ENCODE measurements at regions not wholly inside any gene's neighbourhood (a gene's known extent, or its start where the extent isn't known, plus 50 kb on each side); places are given as distances from the start of the nearest gene placed in this dataset.
"Not testable (repeated sequence)": the region's sequence is repeated elsewhere in the genome, so short reads cannot be mapped to it uniquely, and the experiment has no call there.

DNA sequence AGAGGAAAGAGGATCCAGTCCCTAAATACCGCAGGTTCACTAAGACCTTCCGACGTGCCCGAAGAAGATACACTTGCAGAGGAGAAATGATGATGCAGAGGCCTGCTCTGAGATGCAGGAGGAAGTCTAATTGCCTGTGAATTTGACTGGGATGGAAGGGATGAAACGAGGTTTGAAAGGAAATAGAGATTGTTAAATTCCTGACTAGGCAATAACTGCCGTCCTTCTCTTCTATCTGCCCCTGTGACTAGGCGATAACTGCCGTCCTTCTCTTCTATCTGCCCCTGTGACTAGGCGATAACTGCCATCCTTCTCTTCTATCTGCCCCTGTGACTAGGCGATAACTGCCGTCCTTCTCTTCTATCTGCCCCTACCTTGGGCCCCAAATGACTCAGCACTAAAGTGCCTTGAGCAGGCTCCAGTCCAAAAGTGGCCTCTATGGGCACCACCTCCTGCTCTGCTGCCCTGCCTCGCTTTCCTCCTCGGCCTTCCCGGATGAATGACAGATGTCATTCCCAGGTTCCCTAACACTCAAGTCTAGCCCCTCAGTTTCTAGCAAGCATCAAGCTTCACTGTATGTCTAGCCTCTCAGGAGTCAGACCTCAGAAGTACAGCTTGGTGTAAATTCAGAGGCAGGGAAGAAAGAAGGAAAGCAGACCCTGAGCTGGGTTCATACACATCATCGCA lies 189.1 kb downstream of the FOXD4L6 start:
- DNase-seq (ENCODE audit: extremely low read depth in 1 of 2, low read depth in 1 of 2), result not testable (repeated sequence)

DNA sequence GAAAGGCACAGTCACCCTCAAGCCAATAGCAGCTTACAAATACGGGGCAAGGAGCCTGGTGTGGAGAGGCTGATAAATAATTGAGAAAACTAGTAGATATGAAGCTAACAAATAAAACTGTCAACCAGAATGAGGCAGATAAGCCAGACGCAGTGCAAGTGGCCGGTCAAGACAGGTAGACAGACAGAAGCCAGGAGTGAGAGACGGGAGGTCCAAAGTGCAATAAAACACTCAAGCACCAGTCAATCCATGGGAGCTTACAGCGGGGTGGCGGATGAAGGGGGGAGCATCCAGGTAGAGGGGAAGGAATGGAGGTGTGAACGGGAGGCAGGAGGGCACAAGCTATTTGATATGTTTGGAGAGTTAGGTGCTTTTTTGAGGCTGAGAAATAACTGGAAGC lies 193.1 kb downstream of the FOXD4L6 start:
- DNase-seq (ENCODE audit: extremely low read depth in 1 of 2, low read depth in 1 of 2), result no peak

DNA sequence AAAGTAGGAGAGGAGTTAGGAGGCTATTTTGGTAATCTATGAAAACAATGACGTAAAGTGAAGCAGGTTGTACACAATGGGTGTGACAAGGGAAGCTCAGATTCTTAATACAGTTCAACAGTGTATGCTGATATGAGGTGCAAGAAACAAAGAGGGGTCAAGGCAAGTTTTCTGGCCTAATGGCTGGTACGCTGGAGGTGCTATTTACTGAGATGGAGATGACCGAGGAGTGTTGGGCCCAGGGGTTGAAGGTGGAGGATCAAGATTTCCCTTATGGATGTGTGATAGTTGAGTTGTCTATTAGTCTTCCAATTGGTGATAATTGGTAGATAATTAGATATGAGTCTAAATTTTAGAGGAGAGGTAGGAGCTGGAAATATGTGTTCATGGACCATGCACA lies 194.0 kb downstream of the FOXD4L6 start:
- not testable (repeated sequence) for DNase-seq (ENCODE audit: extremely low read depth in 1 of 2, low read depth in 1 of 2)

DNA sequence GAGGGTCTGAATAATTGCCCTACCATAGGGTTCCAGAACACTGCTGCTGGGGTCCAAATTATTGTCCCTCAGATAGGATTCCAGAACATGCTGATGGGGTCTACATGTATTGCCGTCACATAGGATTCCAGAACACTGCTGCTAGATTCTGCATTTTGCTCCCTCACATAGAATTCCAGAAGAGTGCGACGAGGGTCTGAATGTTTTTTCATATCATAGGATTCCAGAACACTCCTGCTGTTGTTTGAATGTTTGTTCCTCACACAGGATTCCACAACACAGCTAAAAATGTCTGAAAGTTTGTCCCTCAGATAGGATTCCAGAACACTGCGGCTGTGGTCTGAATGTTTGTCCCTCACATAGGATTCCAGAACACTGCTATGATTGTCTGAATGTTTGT lies 198.1 kb downstream of the FOXD4L6 start:
- DNase-seq (ENCODE audit: extremely low read depth in 1 of 2, low read depth in 1 of 2), result not testable (repeated sequence)

DNA sequence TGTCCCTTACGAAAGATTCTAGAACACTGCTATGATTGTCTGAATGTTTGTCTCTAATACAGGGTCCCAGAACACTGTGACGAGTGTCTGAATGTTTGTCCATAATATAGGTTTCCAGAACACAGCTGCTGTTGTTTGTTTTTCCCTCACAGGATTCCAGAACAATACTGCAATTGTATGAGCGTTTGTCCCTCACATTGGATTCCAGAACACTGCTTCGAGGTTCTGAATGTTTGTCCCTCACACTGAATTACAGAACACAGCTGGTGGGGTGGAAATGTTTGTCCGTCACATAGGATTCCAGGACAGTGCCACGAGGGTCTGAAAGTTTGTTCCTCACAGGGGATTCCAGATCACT lies 199.0 kb downstream of the FOXD4L6 start:
- DNase-seq (ENCODE audit: extremely low read depth in 1 of 2, low read depth in 1 of 2), result not testable (repeated sequence)

DNA sequence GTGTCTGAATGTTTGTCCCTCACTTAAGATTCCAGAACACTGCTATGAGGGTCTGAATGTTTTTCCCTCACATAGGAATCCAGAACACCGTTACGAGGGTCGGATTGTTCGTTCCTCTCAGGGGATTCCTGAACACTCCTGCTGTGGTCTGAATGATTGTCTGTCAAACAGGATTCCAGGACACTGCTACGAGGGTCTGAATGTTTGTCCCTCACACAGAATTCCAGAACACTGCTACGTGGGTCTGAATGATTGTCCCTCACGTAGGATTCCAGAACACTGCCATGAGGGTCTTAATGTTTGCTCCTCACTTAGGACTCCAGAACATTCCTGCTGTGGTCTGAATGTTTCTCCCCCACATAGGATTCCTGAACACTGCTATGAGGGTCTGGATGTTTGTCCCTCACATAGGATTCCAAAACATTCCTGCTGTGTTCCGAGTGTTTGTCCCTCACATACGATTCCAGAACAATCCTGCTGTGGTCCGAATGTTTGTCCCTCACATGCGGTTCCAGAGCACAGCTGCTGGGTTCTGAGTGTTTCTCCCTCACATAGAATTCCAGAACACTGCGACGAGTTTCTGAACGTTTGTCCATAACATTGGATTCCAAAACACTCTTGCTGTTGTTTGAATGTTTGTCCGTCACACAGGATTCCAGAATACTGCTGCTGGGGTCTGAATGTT lies 199.5 kb downstream of the FOXD4L6 start:
- DNase-seq (ENCODE audit: extremely low read depth in 1 of 2, low read depth in 1 of 2), result no peak

DNA sequence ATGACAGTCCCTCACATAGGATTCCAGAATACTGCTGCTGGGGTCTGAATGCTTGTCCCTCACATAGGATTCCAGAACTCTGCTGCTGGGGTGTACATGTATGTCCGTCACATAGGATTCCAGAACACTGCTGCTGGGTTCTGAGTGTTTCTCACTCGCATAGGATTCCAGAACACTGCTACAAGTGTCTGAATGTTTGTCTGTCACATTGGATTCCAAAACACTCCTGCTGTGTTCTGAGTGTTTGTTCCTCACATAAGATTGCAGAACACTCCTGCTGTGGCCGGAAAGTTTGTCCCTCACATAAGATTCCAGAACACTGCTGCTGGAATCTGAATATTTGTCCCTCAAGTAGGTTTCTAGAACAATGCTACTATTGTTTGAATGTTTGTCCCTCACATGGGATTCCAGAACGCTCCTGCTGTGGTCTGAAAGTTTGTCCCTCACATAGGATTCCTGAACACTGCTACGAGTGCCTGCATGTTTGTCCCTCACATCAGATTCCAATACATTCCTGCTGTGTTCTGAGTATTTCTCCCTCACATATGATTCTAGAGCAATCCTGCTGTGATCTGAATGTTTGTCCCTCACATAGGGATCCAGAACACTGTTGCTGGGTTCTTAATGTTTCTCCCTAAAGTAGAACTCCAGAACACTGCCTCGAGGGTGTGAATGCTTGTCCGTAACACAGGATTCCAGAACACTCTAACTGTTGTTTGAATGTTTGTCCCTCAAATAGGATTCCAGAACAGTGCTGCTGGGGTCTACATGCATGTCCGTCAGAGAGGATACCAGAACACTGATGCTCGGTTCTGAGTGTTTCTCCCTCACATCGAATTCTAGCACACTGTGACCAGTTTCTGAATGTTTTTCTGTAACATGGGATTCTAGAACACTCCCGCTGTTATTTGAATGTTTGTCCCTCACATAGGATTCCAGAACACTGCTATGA lies 200.4 kb downstream of the FOXD4L6 start:
- DNase-seq (ENCODE audit: extremely low read depth in 1 of 2, low read depth in 1 of 2), result no peak

DNA sequence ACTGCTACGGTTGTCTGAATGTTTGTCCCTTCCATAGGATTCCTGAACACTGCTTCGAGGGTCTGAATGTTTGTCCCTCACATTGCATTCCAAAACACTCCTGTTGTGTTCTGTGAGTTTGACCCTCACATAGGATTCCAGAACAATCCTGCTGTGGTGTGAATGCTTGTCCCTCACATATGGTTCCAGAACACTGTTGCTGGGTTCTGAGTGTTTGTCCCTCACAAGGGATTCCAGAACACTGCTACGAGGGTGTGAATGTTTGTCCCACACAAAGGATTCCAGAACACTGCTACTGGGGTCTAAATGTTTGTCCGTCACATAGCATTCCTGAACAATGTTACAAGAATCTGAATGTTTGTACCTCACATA lies 201.2 kb downstream of the FOXD4L6 start:
- DNase-seq (ENCODE audit: extremely low read depth in 1 of 2, low read depth in 1 of 2), result no peak

DNA sequence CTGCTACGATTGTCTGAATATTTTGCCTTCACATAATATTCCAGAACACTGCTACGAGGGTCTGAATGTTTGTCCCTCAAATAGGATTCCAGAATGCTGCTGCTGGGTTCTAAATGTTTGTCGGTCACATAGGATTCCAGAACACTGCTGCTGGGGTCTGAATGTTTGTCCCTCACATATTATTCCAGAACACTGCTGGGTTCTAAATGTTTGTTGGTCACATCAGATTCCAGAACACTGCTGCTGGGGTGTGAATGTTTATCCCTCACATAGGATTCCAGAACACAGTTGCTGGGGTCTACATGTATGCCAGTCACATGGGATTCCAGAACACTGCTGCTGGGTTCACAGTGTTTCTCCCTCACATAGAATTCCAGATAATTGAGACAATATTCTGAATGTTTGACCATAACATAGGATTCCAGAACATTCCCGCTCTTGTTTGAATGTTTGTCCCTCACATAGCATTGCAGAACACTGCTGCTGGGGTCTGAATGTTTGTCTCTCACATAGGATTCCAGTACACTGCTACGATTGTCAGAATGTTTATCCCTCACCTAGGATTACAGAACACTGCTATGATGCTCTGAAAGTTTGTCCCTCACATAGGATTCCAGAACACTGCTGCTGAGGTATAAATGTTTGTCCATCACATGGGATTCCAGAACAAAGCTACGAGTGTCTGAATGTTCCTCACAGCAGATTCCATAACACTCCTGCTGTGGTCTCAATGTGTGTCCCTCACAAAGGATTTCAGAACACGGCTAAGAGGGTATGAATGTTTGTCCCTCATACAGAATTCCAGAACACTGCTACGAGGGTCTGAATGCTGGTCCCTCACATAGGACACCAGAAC lies 201.8 kb downstream of the FOXD4L6 start:
- no peak for DNase-seq (ENCODE audit: extremely low read depth in 1 of 2, low read depth in 1 of 2)

DNA sequence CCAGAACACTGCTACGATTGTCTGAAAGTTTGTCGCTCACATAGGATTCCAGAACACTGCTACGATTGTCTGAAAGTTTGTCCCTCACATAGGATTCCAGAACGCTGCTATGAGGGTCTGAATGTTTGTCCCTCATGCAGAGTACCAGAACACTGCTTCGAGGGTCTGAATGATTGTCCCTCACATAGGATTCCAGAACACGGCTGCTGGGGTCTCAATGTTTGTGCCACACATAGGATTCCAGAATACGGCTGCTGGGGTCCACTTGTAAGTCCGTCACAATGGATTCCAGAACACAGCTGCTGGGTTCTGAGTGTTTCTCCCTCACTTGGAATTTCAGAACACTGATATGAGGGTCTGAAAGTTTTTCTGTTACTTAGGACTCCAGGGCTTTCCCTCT lies 203.3 kb downstream of the FOXD4L6 start:
- no peak for DNase-seq (ENCODE audit: extremely low read depth in 1 of 2, low read depth in 1 of 2)

DNA sequence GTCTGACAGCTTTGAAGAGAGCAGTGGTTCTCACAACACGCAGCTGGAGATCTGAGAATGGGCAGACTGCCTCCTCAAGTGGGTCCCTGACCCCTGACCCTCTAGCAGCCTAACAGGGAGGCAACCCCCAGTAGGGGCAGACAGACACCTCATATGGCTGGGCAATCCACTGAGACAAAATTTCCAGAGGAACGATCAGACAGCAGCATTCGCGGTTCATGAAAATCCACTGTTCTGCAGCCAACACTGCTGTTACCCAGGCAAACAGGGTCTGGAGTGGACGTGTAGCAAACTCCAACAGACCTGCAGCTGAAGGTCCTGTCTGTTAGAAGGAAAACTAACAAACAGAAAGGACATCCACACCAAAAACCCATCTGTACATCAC lies 212.1 kb downstream of the FOXD4L6 start:
- DNase-seq (ENCODE audit: extremely low read depth in 1 of 2, low read depth in 1 of 2), result not testable (repeated sequence)

DNA sequence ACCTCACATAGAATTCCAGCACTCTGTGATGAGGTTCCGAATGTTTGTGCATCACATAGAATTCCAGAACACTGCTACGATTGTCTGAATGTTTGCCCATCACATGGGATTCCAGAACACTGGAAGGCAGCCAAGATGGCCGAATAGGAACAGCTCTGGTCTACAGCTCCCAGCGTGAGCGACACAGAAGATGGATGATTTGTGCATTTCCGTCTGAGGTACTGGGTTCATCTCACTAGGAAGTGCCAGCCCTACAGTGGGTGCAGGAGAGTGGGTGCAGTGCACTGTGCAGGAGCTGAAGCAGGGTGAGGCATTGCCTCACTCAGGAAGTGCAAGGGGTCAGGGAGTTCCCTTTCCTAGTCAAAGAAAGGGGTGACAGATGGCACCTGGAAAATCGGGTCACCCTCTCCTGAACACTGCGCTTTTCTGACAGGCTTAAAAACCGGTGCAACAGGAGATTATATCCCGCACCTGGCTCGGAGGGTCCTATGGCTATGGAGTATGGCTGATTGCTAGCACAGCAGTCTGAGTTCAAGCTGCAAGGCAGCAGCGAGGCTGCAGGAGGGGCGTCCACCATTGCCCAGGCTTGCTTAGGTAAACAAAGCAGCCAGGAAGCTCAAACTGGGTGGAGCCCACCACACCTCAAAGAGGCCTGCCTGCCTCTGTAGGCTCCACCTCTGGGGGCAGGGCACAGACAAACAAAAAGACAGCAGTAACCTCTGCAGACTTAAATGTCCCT lies 212.7 kb downstream of the FOXD4L6 start:
- DNase-seq (ENCODE audit: extremely low read depth in 1 of 2, low read depth in 1 of 2), result not testable (repeated sequence)

DNA sequence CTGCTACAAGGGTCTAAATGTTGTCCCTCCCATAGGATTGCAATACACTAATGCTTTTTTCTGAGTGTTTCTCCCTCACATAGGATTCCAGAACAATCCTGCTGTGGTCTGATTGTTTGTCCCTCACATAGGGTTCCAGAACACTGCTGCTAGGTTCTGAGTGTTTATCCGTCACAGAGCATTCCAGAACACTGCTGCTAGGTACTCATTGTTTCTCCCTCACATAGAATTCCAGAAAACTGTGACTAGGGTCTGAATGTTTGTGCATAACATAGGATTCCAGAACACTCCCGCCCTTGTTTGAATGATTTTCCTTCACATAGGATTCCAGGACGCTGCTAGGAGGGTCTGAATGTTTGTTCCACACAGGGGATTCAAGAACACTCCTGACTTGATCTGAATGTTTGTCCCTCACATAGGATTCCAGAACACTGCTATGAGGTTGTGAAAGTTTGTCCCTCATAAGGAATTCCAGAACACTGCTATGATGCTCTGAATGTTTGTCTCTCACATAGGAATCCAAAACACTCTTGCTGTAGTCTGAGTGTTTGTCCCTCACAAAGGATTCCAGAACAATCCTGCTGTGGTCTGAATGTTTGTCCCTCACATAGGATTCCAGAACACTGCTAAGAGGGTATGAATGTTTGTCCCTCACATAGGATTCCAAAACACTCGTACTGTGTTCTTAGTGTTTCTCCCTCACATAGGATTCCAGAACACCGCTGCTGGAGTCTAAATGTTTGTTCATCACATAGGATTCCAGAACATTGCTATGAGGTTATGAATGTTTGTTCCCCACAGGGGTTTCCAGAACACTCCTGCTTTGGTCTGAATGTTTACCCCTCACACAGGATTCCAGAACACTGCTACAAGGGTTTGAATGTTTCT lies 213.5 kb downstream of the FOXD4L6 start:
- no peak for DNase-seq (ENCODE audit: extremely low read depth in 1 of 2, low read depth in 1 of 2)

DNA sequence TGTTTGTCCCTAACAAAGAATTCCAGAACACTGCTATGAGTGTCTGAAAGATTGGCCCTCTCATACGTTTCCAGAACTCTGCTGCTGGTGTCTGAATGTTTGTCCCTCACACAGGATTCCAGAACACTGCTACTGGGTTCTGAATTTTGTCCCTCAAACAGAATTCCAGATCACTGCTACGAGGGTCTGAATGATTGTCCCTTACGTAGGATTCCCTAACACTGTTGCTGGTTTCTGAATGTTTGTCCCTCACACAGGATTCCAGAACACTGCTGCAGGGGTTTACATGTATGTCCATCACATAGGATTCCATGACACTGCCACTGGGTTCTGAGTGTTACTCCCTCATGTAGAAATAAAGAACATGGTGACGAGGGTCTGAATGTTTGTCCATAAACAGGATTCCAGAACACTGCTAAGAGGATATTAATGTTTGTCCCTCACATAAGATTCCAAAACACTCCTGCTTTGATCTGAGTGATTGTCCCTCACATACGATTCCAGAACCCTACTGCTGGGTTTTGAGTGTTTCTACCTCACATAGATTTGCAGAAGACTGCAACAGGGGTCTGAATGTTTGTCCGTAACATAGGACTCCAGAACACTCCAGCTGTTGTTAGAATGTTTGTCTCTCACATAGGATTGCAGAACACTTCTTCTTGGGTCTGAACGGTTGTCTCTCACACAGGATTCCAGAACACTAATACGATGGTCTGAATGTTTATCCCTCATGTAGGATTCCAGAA lies 214.4 kb downstream of the FOXD4L6 start:
- no peak for DNase-seq (ENCODE audit: extremely low read depth in 1 of 2, low read depth in 1 of 2)

DNA sequence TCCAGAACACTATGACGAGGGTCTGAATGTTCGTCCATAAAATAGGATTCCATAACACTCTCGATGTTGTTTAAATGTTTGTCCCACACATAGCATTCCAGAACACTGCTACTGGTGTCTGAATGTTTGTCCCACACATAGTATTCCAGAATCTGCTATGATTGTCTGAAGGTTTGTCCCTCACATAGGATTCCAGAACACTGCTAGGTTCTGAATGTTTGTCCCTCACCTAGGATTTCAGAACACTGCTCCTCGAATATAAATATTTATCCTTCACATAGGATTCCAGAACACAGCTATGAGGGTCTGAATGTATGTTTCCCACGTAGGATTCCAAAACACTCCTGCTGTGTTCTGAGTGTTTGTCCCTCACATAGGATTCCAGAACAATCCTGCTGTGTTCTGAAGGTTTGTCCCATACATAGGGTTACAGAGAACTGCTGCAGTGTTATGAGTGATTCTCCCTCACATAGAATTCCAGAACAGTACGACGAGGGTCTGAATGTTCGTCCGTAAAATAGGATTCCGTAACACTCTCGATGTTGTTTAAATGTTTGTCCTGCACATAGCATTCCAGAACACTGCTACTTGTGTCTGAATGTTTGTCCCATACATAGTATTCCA lies 215.3 kb downstream of the FOXD4L6 start:
- DNase-seq (ENCODE audit: extremely low read depth in 1 of 2, low read depth in 1 of 2), result no peak

DNA sequence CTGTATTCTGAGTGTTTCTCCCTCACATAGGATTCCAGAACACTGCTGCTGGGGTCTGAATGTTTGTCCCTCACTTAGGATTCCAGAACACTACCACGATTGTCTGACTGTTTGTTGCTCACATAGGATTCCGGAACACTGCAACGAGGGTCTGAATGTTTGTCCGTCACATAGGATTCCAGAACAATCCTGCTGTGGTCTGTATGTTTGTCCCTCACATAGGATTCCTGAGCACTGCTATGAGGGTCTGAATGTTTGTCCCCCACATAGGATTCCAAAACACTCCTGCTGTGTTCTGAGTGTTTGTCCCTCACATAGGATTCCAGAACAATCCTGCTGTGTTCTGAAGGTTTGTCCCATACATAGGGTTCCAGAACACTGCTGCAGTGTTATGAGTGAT lies 215.8 kb downstream of the FOXD4L6 start:
- not testable (repeated sequence) for DNase-seq (ENCODE audit: extremely low read depth in 1 of 2, low read depth in 1 of 2)

DNA sequence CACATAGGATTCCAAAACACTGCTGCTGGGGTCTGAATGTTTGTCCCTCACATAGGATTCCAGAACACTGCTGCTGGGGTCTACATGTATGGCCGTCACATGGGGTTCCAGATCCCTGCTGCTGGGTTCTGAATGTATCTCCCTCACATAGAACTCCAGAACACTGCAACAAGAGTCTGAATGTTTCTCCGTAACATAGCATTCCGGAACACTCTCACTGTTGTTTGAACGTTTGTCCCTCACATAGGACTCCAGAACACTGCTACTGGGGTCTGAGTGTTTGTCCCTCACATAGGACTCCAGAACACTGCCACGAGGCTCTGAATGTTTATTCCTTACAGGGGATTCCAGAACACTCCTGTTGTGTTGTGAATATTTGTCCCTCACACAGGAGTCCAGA lies 216.8 kb downstream of the FOXD4L6 start:
- DNase-seq (ENCODE audit: extremely low read depth in 1 of 2, low read depth in 1 of 2), result no peak

DNA sequence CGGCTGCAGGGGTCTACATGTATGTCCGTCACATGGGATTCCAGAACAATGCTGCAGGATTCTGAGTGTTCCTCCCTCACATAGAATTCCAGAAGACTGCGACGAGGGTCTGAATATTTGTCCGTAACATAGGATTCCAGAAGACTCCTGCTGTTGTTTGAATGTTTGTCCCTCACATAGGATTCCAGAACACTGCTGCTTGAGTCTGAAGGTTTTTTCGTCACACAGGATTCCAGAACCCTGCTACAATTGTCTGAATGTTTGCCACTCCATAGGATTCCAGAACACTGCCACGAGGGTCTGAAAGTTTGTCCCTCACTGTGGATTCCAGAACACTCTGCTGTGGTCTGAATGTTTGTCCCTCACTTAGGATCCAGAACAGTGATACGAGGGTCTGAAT lies 217.5 kb downstream of the FOXD4L6 start:
- DNase-seq (ENCODE audit: extremely low read depth in 1 of 2, low read depth in 1 of 2), result not testable (repeated sequence)
